HUES48 (cell line): ENCODE measurements at regions not wholly inside any gene's neighbourhood (a gene's known extent, or its start where the extent isn't known, plus 50 kb on each side); places are given as distances from the start of the nearest gene placed in this dataset.
"Not testable (repeated sequence)": the region's sequence is repeated elsewhere in the genome, so short reads cannot be mapped to it uniquely, and the experiment has no call there.

ENCODE experiments used
- H3K27ac ChIP-seq: one replicate; pipeline ENCODE4 v1.7.0; 2013; ENCODE audit warnings: low read depth, low read length, inconsistent platforms
- H3K27me3 ChIP-seq: 2 replicates; pipeline ENCODE4 v1.6.1; 2013; ENCODE audit warnings: mild to moderate bottlenecking, low read length; ENCODE audit not compliant: control insufficient read depth, insufficient read depth
- H3K36me3 ChIP-seq: 2 replicates; pipeline ENCODE4 v1.6.1; 2013; ENCODE audit warnings: low read length; ENCODE audit not compliant: control insufficient read depth, insufficient read depth
- H3K4me1 ChIP-seq: 2 replicates; pipeline ENCODE4 v1.6.1; 2013; ENCODE audit warnings: mild to moderate bottlenecking, low read length; ENCODE audit not compliant: control insufficient read depth, insufficient read depth
- H3K4me3 ChIP-seq: 2 replicates; pipeline ENCODE4 v1.5.1; 2013; ENCODE audit warnings: mild to moderate bottlenecking, low read depth, low read length
- H3K9ac ChIP-seq: 2 replicates; pipeline ENCODE4 v1.6.1; 2013; ENCODE audit warnings: mild to moderate bottlenecking, low read depth, low read length, moderate library complexity
- H3K9me3 ChIP-seq: 2 replicates; pipeline ENCODE4 v1.6.1; 2013; ENCODE audit warnings: low read length; ENCODE audit not compliant: control insufficient read depth, insufficient read depth

GRCh38 chr7:142483659-142484317 lies 225.9 kb upstream of the PRSS58 start:
- no peak overlapping the region for H3K4me3 ChIP-seq
- H3K9me3 ChIP-seq = no peaks in the 10 kb centered on the region
- no peaks in the 10 kb centered on the region for H3K4me1 ChIP-seq
- no peak overlapping the region for H3K27ac ChIP-seq
- no peaks in the 10 kb centered on the region for H3K36me3 ChIP-seq
- H3K9ac ChIP-seq = no peak overlapping the region
- H3K27me3 ChIP-seq = no peaks in the 10 kb centered on the region

DNA sequence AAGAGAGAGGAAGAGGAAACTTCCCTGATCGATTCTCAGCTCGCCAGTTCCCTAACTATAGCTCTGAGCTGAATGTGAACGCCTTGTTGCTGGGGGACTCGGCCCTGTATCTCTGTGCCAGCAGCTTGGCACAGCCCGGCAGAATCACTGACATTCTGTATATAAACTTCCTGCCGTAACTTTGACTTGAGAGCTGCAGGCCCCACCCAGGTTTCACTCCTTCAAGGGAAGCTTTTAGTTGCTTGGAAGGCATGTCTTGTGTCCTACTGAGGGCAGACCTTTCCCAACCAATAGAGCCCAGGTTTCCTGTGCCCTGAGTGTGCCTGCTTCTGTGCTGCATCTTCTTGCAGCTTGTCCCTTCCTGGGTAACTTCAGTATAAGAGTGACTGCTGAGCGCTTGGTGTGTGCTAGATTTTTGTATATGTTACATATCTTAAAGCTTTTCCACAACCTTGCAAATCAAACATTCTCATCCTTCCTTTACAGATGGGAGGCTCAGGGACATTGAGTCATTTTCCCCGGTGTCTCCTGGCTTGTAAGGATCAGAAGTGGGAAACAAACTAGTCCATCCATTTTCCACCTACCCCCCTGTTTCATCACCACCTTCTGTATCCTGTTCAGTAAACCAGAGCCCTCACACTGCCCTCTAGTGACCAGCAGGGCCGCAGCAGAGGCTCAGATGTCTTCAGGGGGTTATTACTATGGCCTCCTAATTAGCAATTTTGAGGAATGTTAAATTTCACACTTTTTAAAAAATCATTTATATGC lies 225.2 kb upstream of the PRSS58 start:
- Histone ChIP-seq H3K9ac (no peak overlapping the region), H3K4me3 (no peak overlapping the region), H3K36me3 (no peaks in the 10 kb centered on the region), H3K4me1 (no peaks in the 10 kb centered on the region), H3K27ac (no peak overlapping the region), H3K27me3 (no peaks in the 10 kb centered on the region), H3K9me3 (no peaks in the 10 kb centered on the region)

- no peaks in the 10 kb centered on the region for H3K27me3 ChIP-seq
- no peaks in the 10 kb centered on the region for H3K36me3 ChIP-seq
- no peak overlapping the region for H3K4me3 ChIP-seq
- H3K9me3 ChIP-seq = no peaks in the 10 kb centered on the region
- no peak overlapping the region for H3K9ac ChIP-seq
- H3K27ac ChIP-seq = no peak overlapping the region
- H3K4me1 ChIP-seq = no peaks in the 10 kb centered on the region
These were observed 223.7 kb upstream of the PRSS58 start for GRCh38 chr7:142481548-142481947.

DNA sequence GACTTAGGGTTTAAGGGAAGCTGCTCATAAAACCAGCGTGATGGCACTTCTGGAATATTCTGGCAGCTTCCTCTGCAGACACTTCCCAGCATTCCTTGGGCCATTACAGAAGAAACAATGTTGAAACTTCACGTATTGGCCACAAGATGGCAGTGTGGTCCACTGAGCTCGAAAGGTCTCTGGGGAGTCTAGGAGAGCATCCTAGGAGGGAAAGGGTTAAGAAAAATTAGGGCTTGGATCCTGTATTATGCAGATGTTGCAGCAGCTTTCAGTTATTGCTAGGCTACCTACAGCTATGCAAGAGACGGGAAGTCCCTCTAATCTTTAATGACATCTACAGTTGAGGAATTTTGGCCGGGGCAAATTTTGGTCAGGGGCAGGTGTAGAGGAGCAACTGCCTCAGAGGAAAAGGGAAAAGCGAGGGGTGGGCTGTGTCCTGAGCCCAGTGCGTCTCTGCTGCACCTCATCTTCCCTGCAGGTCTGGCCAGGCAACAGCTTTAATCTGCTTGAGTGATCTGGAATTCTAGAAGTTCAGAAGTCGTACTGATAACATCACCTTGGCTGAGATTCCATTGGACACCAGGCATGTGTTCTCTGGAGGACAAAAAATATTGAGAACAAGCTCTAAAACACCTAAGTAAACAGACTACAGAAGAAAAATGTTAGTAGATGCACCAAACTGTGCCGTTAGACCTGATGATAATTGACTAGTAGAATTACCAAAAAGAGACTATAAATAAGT lies 220.8 kb upstream of the PRSS58 start:
- no peak overlapping the region for H3K4me3 ChIP-seq
- no peak overlapping the region for H3K27ac ChIP-seq

DNA sequence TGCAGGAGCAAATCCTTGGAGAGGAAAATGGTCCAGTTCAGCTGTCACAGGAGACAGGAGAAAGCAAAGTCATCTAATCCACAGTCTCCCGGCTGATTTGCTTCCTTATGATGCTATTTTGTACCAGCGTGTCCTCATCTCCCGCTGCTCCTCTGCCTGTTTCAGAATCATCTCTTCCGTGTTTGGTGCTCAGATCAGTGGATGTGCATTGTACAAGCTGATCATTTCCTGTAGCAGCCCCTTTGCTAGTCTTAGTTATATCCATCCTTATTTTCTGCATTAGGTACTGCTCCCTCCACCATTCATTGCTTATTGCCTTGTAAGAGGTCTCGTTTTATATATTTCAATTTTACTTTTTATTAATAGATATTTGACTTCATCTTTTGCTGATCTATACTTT lies 219.9 kb upstream of the PRSS58 start:
- H3K27me3 ChIP-seq, H3K36me3 ChIP-seq, H3K9ac ChIP-seq, H3K9me3 ChIP-seq, H3K4me3 ChIP-seq, H3K4me1 ChIP-seq, H3K27ac ChIP-seq: not testable (repeated sequence)

More for the DNA sequence above, 220.8 kb upstream of the PRSS58 start:
- Histone ChIP-seq H3K9me3 (no peaks in the 10 kb centered on the region), H3K9ac (no peak overlapping the region), H3K4me1 (no peaks in the 10 kb centered on the region), H3K27me3 (no peaks in the 10 kb centered on the region), H3K36me3 (no peaks in the 10 kb centered on the region)

- Histone ChIP-seq H3K27me3 (no peaks in the 10 kb centered on the region), H3K4me3 (no peak overlapping the region), H3K9me3 (no peaks in the 10 kb centered on the region), H3K4me1 (no peaks in the 10 kb centered on the region), H3K36me3 (no peaks in the 10 kb centered on the region), H3K9ac (no peak overlapping the region), H3K27ac (no peak overlapping the region)
These were observed 219.3 kb upstream of the PRSS58 start for GRCh38 chr7:142477079-142477651.

GRCh38 chr7:142476077-142476476 lies 218.2 kb upstream of the PRSS58 start:
- H3K36me3 ChIP-seq = no peaks in the 10 kb centered on the region
- H3K4me1 ChIP-seq = no peaks in the 10 kb centered on the region
- no peaks in the 10 kb centered on the region for H3K9me3 ChIP-seq
- H3K4me3 ChIP-seq = no peak overlapping the region
- no peaks in the 10 kb centered on the region for H3K27me3 ChIP-seq
- no peak overlapping the region for H3K9ac ChIP-seq
- no peak overlapping the region for H3K27ac ChIP-seq

DNA sequence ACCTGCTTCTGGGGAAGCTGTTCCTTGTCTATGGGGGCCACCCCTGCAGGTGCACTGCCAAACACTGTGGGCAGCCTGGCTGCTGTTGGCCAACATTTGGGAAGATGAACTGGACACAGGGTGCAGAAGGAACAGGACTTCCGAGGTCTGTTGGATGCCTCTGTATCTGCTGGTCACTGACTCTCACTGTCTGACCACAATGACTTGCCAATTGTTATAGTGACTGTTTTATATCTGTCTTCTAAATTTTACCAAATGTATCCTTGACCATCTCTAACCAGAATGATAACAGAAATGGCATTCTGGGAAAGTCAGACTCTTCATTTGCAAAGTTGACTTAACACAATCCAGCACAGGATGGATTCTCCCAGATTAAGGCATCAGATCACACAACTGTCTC lies 214.0 kb upstream of the PRSS58 start:
- H3K4me1 ChIP-seq = no peaks in the 10 kb centered on the region
- no peak overlapping the region for H3K9ac ChIP-seq
- no peaks in the 10 kb centered on the region for H3K9me3 ChIP-seq
- no peaks in the 10 kb centered on the region for H3K27me3 ChIP-seq
- H3K27ac ChIP-seq = no peak overlapping the region
- no peak overlapping the region for H3K4me3 ChIP-seq
- no peaks in the 10 kb centered on the region for H3K36me3 ChIP-seq

DNA sequence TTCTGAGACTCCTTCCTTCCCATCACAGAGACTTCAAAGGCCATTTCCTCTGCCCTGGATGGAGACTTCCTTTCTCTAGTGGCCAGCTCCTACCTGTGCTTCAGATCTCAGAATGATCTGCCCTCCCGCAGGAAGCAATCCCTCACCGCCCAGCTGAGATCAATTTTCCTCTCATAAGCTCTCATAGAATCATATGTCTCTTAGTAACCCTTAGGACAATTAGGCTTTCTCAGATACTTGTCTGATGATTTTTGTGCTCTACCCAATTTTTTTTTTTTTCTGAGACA lies 212.6 kb upstream of the PRSS58 start:
- Histone ChIP-seq H3K4me1 (no peaks in the 10 kb centered on the region), H3K27ac (no peak overlapping the region), H3K4me3 (no peak overlapping the region), H3K36me3 (no peaks in the 10 kb centered on the region), H3K9ac (no peak overlapping the region), H3K27me3 (no peaks in the 10 kb centered on the region), H3K9me3 (no peaks in the 10 kb centered on the region)

- Histone ChIP-seq H3K27me3 (no peaks in the 10 kb centered on the region), H3K9ac (no peak overlapping the region), H3K36me3 (no peaks in the 10 kb centered on the region), H3K4me3 (no peak overlapping the region), H3K27ac (no peak overlapping the region), H3K4me1 (no peaks in the 10 kb centered on the region), H3K9me3 (no peaks in the 10 kb centered on the region)
These were observed 212.1 kb upstream of the PRSS58 start for GRCh38 chr7:142469696-142470543.
